ENCODE measurements at regions not wholly inside any gene's neighbourhood (a gene's known extent, or its start where the extent isn't known, plus 50 kb on each side); places are given as distances from the start of the nearest gene placed in this dataset.

GRCh38 chr22:49081926-49082325 lies 745.7 kb downstream of the BRD1 start:
- TF ChIP-seq CTCF (IDR thresholded peaks at IDR 0.05): no peak
- no peak for TF ChIP-seq POLR2A (IDR thresholded peaks at IDR 0.05)
- TF ChIP-seq EP300 (IDR thresholded peaks at IDR 0.05): no peak

All from tibial nerve (tissue), 4 donors.